ENCODE measurements at regions not wholly inside any gene's neighbourhood (a gene's known extent, or its start where the extent isn't known, plus 50 kb on each side); places are given as distances from the start of the nearest gene placed in this dataset.

DNA sequence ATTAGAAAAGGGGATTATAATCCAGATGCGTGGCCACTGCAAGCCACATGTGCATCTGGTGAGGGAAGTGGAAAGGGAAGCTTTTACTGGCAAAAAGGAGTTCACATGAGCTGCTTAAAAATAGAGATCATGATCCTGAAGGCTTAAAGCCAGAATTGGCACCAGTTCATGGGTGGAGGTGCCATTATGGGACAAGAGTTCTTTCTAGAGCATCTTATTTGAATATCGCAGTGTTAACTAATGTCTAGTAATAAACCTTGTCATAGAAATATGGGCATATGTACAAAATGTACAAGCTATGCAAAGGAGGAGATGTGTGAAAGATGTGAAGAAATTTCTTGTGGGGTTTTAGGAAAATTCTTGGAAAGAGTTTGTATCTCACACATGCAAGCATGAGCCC is 178.4 kb upstream of the CBLB start:
- H3K4me3 ChIP-seq (replicated peaks; ENCODE audit: insufficient read depth, low read length) = no peak overlapping the region
- no peak for DNase-seq (ENCODE audit: low read depth in 1 of 2, low spot score in 1 of 2)
- TF ChIP-seq, protein P1, sequence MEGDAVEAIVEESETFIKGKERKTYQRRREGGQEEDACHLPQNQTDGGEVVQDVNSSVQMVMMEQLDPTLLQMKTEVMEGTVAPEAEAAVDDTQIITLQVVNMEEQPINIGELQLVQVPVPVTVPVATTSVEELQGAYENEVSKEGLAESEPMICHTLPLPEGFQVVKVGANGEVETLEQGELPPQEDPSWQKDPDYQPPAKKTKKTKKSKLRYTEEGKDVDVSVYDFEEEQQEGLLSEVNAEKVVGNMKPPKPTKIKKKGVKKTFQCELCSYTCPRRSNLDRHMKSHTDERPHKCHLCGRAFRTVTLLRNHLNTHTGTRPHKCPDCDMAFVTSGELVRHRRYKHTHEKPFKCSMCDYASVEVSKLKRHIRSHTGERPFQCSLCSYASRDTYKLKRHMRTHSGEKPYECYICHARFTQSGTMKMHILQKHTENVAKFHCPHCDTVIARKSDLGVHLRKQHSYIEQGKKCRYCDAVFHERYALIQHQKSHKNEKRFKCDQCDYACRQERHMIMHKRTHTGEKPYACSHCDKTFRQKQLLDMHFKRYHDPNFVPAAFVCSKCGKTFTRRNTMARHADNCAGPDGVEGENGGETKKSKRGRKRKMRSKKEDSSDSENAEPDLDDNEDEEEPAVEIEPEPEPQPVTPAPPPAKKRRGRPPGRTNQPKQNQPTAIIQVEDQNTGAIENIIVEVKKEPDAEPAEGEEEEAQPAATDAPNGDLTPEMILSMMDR (IDR thresholded peaks at IDR 0.05; ENCODE audit: insufficient read depth, low read length) = no peak
- TF ChIP-seq GABPA (IDR thresholded peaks at IDR 0.05; ENCODE audit: low read depth) (no peak), SPI1 (IDR thresholded peaks at IDR 0.05; ENCODE audit: borderline replicate concordance, low read depth) (no peak), POLR2AphosphoS5 (IDR thresholded peaks at IDR 0.05; ENCODE audit: low read depth) (no peak)
- TF ChIP-seq, protein P2, sequence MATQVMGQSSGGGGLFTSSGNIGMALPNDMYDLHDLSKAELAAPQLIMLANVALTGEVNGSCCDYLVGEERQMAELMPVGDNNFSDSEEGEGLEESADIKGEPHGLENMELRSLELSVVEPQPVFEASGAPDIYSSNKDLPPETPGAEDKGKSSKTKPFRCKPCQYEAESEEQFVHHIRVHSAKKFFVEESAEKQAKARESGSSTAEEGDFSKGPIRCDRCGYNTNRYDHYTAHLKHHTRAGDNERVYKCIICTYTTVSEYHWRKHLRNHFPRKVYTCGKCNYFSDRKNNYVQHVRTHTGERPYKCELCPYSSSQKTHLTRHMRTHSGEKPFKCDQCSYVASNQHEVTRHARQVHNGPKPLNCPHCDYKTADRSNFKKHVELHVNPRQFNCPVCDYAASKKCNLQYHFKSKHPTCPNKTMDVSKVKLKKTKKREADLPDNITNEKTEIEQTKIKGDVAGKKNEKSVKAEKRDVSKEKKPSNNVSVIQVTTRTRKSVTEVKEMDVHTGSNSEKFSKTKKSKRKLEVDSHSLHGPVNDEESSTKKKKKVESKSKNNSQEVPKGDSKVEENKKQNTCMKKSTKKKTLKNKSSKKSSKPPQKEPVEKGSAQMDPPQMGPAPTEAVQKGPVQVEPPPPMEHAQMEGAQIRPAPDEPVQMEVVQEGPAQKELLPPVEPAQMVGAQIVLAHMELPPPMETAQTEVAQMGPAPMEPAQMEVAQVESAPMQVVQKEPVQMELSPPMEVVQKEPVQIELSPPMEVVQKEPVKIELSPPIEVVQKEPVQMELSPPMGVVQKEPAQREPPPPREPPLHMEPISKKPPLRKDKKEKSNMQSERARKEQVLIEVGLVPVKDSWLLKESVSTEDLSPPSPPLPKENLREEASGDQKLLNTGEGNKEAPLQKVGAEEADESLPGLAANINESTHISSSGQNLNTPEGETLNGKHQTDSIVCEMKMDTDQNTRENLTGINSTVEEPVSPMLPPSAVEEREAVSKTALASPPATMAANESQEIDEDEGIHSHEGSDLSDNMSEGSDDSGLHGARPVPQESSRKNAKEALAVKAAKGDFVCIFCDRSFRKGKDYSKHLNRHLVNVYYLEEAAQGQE (IDR thresholded peaks at IDR 0.05; ENCODE audit: insufficient replicate concordance, low read depth) = no peak
- H3K27me3 ChIP-seq (ENCODE audit: insufficient read depth, poor library complexity, severe bottlenecking) = no peaks in the 10 kb centered on the region
- no peak overlapping the region for H3K27ac ChIP-seq (replicated peaks)

DNA sequence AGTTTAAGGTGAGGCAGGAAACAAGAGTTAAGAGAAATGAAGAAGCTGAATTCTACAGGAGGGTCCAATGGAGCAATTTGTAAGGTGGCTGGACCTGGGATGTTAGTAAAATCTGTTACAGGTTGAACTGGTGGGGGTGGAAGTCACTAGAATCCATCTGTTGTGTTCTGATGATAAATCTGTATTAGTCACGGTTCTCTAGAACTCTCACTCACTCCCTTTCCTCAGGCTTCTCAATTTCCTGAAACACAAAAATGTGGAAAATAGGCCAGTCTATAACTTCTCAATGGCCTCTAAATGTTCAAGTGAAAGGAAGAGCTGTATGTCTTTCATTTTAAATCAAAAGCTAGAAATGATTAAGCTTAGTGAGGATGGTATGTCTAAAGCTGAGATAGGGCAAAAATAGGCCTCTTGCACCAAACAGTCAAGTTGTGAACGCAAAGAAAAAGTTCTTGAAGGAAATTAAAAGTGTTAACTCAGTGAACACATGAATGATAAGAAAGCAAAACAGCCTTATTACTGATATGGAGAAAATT is 180.2 kb upstream of the CBLB start:
- H3K4me3 ChIP-seq (replicated peaks; ENCODE audit: insufficient read depth, low read length) = no peak overlapping the region
- TF ChIP-seq, protein P1 (IDR thresholded peaks at IDR 0.05; ENCODE audit: insufficient read depth, low read length) = no peak
- no peak for TF ChIP-seq GABPA (IDR thresholded peaks at IDR 0.05; ENCODE audit: low read depth)
- TF ChIP-seq POLR2AphosphoS5 (IDR thresholded peaks at IDR 0.05; ENCODE audit: low read depth) = no peak
- no peak for TF ChIP-seq SPI1 (IDR thresholded peaks at IDR 0.05; ENCODE audit: borderline replicate concordance, low read depth)
- TF ChIP-seq, protein P2 (IDR thresholded peaks at IDR 0.05; ENCODE audit: insufficient replicate concordance, low read depth) = no peak
- no peak for DNase-seq (ENCODE audit: low read depth in 1 of 2, low spot score in 1 of 2)
- H3K27me3 ChIP-seq (ENCODE audit: insufficient read depth, poor library complexity, severe bottlenecking) = no peaks in the 10 kb centered on the region
- H3K27ac ChIP-seq (replicated peaks) = no peak overlapping the region

DNA sequence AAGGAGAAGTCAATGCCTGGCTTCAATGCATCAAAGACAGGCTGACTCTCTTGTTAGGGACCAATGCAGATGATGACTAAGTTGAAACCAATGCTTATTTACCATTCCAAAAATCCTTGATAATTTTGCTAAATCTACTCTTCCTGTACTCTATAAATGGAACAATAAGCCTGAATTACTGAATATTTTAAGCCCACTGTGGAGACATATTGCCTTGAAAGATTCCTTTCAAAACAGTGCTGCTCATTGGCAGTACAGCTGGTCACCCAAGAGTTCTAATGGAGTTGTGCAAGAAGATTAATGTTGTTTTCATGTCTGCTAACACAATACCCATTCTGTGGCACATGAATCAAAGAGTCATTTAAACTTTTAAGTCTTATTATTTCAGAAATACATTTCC is 181.0 kb upstream of the CBLB start:
- TF ChIP-seq GABPA (IDR thresholded peaks at IDR 0.05; ENCODE audit: low read depth) = no peak
- TF ChIP-seq, protein P2 (IDR thresholded peaks at IDR 0.05; ENCODE audit: insufficient replicate concordance, low read depth) = no peak
- TF ChIP-seq, protein P1 (IDR thresholded peaks at IDR 0.05; ENCODE audit: insufficient read depth, low read length) = no peak
- no peak for TF ChIP-seq SPI1 (IDR thresholded peaks at IDR 0.05; ENCODE audit: borderline replicate concordance, low read depth)
- no peak for TF ChIP-seq POLR2AphosphoS5 (IDR thresholded peaks at IDR 0.05; ENCODE audit: low read depth)
- Histone ChIP-seq H3K27ac (replicated peaks) (no peak overlapping the region), H3K27me3 (ENCODE audit: insufficient read depth, poor library complexity, severe bottlenecking) (no peaks in the 10 kb centered on the region), H3K4me3 (replicated peaks; ENCODE audit: insufficient read depth, low read length) (no peak overlapping the region)
- no peak for DNase-seq (ENCODE audit: low read depth in 1 of 2, low spot score in 1 of 2)

Data from HL-60 (cell line).